Activated CD4-positive, alpha-beta T cell treated with anti-CD3 and anti-CD28 coated beads, Interleukin-2, Interleukin-6, amounts not matched to agents 100 ng/mL and 50 ng/mL, durations not matched to agents 16 hours and 8 hours (primary cell): ENCODE measurements at regions not wholly inside any gene's neighbourhood (a gene's known extent, or its start where the extent isn't known, plus 50 kb on each side); places are given as distances from the start of the nearest gene placed in this dataset.
"Not testable (repeated sequence)": the region's sequence is repeated elsewhere in the genome, so short reads cannot be mapped to it uniquely, and the experiment has no call there.

Experiments used
- DNase-seq: peaks from one replicate; pipeline ENCODE4 v3.0.0-alpha.2; 2020

DNA sequence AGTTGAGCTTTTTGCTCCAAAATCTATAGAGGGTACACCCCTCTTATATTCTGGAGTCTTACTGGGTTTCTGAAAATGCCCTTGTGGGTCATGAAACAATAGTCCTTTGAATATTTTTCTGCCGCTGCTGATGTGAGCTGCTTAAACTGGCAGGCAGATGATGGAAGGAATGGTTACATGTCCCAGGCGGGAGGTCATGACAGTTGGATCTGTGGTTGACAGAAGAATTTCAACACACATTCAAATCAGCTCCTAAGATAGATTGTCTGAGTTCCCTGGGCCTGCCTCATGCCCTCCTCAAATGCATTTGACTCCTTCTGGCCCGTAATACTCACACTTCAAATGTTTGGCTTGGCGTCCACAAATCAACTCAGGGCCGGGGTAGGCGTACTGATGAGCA is 105.0 kb upstream of the IKBKE start:
- DNase-seq, result not testable (repeated sequence)

DNA sequence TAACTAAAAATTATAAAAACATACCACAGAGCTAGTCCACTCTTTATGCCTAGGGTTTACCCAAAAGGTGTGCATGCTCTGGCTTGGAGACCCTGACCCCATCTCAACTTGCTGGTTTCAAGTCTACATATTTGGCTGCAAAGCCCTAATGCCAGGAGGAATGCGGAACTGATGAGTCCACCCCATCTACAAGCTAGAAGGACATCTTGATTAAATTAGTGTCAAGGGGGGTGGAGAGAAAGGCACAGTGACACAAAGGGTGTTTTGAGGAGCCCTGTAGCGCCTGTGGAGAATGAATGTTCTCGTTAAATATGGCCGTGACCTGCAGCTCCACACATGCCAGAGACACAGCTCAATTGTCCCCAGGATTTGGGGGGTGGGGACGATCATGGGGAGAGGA is 104.1 kb upstream of the IKBKE start:
- DNase-seq, result not testable (repeated sequence)

DNA sequence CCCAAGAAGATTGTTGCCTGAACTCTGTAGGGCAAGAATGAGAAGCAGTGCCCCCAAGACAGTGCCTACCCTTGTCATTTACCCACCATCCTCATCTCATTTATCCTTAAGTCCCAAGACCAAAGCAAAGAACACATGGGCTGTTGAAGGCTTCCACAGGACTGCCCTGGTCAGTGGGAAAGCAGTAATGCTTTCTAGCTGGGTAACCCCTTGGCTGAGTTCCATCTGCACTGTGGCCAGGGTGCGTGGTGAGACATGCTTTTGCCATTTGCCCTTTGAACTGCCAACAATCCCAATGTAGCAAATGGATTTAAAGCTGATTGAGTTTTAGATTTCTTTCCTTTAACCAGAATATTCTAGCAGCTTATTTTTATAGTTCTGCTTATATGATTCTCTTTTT is 103.5 kb upstream of the IKBKE start:
- DNase-seq, result not testable (repeated sequence)

DNA sequence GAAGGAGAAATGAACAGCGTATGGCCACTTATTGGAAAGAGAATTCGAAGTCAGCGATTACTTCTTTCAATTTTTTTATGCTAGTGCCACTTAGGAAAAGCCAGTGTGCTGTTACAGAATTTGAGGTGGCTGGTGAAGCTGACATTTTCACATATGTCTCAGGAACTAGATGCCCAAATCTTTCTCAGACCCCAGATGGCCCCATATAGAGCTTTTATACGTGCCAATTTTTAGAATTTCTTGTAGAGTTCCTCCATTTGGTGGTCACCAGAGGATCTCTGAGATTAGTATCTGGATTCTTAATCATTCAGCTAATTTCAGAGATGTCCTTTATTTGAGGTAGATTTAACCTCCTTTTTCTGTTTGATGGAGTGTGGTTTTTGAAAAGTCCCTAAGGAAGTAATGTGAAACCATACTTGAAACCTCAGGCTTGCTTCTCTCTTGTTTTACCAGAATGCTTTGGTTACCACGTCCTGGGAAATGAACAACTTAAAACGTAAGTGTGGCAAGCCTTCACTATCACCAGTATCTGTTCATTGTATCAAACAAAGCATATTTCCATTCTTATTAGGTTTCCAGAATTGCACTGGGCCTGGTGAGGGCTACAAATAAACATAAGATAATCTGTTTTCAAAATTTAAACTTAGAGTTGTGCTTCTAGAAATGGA is 102.2 kb upstream of the IKBKE start:
- not testable (repeated sequence) for DNase-seq

DNA sequence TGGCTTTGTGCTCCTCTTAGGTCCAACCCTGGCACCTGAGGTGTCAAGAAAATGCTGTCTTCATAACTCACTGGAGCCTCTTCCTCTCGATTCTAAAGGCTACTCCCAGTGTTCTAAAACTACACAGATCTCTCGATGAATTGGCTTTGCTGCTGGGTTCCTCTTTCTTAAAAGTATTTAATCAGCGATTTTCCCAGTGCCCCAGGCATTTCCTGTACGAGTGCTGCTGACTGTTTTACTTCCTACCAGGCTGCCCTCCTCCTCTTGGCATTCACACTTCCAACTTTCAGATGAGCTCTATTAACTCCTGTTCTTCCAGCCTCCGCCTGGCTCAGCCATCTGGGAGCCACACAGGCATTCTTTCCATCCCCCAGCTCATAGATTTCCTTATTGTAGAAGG is 95.6 kb upstream of the IKBKE start:
- not testable (repeated sequence) for DNase-seq

DNA sequence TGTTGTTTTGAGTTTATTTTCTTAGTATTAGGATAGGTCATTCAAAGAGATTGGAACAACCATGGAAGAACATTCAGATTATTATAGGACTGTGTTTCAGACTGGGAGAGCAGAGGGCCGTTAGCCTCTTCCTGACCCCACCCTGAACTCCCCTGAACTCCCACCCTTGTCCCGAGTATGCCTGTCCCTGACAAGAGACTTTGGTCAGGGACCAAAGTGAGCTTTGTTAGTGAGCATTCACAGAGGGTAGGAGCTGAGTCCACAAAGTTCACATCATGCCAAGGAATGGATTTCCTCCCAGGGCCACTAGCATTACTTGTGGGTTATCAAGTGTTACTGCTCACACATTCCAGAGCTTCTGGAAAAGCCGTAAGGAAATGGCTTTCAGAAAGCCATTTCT is 94.7 kb upstream of the IKBKE start:
- not testable (repeated sequence) for DNase-seq

DNA sequence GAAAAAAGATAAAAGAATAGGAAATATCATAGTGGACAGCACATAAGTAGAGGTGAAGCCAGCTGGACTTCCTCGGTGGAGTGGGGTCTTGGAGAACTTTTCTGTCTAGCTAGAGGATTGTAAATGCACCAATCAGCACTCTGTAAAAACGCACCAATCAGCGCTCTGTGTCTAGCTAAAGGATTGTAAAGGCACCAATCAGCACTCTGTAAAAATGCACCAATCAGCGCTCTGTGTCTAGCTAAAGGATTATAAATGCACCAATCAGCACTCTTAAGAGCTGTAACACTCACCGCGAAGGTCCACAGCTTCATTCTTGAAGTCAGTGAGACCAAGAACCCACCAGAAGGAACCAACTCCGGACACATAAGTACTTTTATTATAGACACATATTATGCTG is 91.8 kb upstream of the IKBKE start:
- DNase-seq, result not testable (repeated sequence)

DNA sequence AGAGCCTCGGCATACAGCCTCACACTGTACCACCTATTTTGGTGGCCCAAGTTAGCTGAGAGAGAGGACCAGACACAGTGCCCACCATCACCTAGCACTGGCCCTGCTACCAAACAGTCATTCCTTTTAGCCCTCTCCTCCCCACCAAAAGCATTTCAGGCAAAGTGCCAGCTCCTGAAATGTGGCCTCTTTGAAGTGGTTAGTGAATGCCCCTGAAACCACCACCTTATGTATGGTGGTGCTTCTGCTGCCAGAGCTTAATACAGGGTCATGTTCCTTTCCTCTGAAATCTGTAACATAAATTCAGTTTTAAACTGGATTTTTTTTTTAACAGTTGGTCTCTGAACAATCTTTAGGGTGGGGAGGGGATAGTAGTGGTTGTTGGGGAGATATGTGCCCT is 91.0 kb upstream of the IKBKE start:
- DNase-seq, result not testable (repeated sequence)

DNA sequence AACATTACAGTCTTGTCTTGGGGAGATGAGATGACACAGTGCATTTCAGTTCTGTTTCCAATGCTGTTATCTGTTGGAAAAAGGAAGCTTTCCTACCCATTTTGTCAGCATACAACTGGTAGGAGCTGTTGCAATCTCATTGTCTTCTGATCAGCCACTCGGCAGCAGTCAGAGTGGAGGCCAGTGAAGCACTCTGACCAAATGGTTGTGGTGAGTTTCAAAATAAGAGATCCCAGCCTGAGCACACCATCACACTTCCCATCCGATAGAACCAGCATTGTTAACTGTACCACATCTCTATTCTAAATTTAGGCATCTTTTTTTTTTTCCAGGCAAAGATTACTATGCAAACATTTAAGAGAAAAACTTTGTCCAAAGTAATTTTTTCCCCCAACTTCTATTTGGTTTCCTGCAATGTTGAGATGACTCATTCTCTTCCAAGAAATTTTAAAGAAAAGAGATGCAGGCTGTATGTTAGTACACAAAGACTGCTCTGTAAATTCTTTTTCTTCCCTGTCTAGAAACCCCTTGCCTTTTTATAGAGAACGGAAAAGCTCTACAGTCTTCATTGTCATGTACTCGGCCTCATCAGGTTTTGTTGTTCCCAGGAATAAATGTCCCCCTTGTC is 90.0 kb upstream of the IKBKE start:
- DNase-seq, result peak; percentile 41

DNA sequence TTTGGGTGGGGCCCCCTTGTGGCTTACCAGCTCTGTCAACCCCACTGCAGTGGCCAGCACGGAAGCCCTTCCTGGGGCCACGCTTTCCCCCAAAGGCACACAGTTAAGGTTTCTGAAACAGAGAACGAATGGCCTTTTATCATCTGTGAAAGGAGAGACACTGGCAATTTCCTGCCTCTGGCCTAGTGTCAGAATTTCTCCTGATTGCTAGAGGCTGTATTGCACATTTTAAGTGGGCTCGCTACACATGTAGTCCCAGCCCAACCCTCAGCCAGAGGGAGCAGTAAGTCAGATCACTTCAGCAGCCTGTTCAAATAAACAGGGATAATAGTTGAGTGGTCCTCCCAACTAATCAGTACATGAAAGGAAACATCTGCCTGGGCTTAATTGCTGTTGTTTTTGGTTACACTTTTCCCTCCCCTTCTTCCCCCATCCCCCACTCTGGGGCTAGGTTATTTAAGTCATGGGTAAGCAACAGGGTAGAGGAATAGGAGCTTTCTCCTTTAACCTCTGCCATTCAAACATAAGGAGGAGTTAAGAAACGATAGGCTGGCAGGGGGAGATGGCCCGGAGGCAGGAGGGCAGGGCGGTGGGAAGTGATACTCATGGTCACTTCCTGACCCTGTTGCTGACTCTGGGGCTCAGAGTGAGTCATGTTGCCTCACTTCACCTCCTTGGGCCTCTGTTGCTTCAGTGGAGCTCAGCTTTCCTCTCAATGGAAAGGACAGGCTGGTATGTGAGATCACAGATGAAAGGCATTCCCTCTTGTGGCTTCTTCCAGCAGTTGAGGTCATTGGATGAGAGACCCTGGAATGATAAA is 89.3 kb upstream of the IKBKE start:
- peak; percentile 40 for DNase-seq

DNA sequence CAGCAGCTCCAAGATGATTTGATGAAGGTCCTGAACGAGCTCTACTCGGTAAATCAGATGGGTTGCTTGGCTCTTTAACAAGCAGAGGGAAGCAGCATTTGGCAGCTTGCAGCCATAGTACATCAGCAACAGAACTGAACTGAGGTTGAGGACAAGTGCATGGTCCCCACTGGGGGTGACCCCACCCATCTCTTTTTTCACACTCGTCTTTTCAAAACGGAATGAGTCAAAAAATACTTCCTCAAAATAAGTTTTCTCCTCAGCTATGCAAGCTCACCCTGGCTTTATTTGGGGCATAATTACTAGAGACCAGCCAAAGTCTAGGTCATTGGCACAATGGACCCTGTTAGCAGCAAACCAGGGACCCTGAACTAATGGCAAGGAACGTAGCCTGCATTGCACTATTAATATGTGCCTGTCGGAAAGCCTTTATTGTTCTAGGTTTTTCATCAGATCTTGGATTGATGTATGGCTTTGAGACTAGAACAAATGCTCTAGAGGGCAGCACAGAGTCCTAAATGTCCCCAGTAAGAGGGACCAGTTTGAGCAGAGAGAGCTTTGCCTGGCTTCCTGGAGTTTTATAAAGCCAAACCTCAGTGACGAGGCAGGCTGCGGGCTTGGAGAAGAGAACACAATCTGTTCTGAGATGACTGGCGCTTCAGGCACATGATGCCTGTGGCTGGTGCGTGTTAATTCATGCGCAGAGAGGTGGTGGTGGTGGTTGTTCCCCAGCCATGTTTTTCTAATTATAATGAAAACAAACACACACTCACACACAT is 86.1 kb upstream of the IKBKE start:
- DNase-seq, result peak; percentile 79

DNA sequence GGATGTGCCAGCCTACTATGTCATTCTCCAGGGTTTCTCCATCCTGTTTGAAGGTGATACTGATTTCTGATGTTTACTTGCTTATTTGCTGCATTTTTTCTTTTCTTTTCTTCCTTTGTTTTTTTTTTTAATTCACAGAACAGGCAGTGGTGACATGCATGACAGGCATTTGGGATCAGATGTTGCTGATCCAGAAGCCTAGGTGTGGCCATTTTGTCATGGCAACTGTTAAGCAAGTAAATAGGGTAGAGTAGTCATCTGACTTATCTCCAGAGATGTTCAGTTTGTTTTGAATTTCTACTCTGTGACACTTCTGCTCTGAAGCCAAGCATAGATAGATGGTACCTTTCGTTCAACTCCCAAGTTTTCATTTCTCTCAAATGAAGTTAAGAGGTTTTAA is 85.4 kb upstream of the IKBKE start:
- DNase-seq, result not testable (repeated sequence)

DNA sequence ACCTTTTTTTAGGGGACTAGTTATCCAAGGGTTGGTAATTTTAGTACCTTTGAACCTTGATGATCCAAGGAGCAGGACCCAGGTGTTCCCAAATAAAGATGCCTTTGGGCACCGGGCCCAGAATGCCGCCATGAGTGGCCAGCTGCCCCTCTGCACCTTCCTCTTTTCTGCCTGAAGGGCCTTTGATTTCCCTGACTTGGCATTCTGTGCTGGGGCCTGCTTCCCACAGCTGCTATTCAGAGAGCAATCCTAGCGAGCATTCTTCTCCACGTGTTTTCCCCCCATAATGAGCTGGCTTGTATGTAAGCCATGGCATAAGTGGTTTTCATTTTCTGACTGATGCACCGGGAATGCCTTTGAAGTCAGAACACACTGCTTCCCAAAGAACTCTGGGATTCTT is 82.6 kb upstream of the IKBKE start:
- not testable (repeated sequence) for DNase-seq

DNA sequence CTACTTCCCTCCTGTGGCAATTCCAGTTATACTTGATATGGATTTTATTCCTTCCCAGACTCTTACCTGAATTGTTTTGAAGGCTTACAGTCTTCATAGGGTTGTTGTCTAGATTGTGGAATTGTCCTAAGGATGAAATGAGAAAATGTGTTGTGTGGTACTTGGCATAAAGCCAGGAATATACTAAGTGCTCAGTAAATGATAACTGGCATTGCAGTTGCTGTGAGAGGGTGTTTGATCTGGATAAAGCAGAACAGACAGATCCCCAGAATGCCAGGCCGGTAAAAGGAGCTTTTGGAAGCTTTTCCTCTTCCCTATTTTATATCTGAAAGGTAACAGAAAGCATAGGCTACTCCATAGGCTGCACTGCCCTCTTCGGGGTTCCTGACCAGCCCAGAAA is 78.4 kb upstream of the IKBKE start:
- DNase-seq, result not testable (repeated sequence)

DNA sequence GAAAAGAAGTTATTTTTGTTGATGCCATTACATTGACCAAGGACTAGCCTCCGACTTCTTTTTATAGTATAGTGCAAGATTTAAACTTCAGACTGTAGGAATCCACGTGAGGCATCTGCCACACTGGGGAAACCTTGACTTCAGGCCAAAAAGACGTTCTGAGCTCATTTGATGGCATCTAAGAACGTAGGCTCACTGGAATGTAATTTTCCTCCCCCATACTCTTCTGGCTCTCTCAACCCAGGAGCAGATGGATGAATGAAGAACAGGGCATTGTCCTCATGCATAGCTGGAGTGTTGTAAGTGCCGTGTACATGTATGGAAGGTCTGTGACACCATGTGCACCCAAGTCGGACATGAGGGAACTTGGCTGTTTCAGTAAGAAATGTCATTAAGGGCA is 72.8 kb upstream of the IKBKE start:
- not testable (repeated sequence) for DNase-seq

DNA sequence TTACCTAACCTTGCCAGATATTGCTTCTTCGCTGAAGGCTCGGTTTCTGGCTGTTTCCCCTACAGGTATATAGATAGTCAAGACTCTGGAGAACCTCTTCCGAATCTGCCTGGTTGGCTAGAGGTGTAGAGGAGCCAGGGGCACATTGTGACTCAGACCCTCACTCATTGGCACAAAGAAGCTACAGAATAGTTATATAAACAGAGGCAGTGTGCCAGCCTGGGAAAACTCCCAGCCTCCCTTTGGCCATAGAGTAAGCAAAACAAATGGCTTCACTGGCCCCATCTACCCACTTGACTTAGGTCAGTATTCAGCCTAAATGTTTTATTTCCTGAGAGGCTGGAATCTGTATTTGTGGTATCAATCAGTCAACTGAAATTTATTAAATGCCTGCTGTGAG is 72.0 kb upstream of the IKBKE start:
- not testable (repeated sequence) for DNase-seq

DNA sequence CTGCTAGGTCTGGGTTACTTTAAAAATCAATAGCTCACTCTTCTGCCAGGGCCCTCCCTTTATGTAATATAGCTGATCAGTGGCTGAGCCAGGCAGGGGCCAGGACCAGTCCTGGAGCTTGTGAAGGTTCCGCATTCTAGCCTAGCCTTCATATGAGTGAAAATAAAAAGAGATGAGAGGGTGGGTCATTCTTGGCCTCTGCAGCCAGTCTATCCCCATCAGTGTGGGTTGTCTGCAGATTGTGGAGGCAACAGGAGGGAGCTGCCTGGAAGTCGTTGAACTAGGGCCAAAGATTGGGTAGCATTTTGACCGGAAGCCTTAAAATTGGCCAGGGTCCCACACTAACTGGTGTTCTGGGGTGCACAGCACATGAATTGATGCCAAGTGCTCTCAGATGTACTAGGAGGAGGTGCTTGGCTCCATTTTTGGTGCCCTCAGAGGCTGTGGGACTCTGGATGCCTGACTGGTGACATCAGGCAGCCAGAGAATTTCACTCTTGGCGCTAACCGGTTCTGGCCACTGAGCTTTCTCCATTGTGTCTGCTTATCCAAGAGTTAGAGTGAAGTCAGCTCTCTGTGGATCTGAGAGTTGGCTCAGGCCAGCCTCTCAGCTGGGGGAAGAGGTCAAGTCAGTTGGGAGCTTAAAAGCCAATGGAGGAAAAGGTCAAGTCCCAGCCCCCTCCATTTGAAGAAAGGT is 66.5 kb upstream of the IKBKE start:
- not testable (repeated sequence) for DNase-seq

DNA sequence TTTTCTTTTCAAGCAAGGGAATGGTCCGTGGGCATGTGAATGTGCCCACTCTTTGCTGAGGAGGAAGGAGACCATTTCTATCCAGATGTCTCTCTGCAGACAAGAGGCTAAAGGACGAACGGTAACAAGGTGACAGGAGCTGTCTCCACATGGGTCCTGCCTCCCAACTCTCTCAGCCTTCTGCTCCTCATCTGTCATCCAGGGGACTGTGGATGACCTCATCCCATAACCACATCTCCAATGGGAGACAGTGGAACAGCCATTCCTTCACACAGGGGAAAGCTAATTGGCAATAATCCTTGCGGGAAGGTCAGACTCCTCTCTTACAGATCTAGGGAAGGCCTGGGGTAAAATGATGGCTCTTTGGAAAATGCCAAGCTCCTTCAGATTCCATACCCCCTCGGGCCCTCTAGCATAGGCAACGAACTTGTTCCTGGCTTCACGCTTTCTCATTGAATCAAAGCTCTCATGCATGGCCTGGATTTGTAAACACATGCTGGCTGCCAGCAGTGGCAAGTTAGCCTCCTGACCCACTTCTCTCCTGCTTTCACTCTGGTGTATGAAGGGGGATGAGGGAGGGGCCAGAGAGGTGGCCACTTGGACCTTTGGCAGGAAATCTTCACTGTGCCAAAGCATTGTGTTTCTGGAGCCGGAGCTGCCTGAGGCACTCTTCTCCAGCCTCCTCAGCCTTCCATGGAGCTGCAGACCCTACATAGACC is 65.8 kb upstream of the IKBKE start:
- not testable (repeated sequence) for DNase-seq

DNA sequence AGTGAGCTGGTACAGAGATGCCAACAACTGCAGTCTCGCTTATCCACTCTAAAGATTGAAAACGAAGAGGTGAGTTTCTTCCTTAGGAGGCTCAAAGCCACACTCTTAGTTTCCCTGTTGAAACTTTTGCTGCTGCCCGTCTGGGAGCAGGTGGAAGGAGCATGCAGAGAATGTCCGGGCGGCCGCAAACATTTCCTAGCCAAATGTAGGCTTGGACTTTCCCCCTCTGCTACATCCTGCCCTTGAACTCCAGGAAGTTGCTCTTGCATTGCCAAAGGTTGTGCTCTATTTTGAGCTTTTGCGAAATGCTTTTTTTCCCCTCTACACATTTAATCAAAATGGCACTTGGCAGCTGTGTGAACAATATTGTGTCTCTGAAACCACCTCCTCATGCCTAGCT is 65.0 kb upstream of the IKBKE start:
- DNase-seq, result not testable (repeated sequence)

DNA sequence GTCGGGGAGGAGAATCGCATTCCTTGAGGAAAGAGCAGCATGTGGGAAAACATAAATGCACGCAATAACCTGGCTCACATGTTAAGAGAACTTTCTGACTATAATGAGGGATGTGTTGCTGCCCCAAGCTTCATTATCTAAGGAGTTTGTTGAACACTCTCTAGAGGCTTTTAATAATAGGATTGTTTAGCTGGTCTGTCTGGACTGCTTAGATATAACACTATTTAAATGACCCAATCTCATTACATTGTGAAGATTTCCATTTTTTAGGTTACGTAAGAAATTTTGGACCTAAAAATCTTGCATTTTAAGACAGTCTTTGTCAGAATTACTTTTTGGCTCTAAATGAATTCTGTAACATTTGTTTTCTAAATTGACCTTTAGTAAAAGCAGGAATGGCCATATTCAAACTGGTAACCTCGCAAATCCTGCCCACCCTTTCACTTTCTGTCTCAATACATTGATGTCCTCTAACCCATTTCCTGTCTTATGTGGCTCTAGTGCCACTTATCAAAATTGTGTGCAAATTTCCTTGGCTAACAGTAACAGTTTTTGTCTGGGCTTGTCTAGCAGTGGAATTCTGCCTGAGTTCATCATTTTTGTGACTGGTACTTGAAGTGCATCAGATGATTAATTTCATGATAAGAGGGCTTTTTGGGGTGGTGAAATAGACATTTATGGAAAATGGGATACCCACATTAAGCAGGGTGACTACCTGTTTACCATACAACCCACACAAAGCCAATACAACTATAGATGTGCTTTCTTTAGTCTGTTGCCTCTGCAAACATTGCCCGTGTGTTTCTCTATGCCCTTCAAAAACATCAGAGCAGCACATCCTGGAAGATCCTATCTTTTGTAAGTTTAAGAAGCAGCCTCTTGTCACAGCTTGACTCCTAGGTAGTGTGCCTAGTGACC is 61.6 kb upstream of the IKBKE start:
- DNase-seq, result peak; percentile 16

DNA sequence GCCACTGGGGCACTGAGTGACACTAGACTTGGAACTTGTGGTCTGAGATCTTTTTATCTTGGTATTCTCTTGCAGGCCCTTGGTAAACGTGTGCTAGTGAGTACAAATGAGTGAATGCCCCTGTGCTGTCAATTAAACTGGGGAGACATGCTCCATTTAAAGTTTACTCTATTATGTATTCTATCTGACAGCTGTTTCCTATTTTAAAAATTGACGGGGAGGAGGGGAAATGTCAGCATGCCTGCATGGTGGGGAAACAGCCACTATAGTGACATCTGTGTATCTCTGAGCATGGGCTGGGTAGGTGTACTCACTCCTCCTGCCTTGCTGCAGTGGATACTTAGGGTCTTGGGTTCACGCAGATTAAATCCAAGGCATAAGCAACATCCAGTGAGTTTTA is 59.0 kb upstream of the IKBKE start:
- DNase-seq, result no peak
